ENCODE measurements at regions not wholly inside any gene's neighbourhood (a gene's known extent, or its start where the extent isn't known, plus 50 kb on each side); places are given as distances from the start of the nearest gene placed in this dataset.

DNA sequence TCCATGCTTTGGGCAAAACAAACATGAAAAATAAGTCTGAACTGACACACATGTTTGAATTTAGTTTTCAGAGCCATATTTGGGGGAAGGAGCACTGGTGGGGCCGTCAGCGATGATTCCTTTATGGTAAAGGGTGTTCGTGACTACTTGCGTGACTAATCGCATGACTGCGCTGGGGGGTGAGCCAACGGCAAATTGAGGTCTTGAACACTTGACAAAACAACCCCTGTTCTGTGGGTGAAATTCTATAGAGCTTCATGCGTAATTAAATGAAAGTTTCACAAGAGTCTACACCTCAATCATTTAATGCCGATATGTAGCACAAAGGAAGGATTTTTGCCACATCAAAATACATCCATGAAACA, 127.5 kb upstream of the CYP1B1 start:
- no peak for DNase-seq (ENCODE audit: low read depth in 3 of 3)

DNA sequence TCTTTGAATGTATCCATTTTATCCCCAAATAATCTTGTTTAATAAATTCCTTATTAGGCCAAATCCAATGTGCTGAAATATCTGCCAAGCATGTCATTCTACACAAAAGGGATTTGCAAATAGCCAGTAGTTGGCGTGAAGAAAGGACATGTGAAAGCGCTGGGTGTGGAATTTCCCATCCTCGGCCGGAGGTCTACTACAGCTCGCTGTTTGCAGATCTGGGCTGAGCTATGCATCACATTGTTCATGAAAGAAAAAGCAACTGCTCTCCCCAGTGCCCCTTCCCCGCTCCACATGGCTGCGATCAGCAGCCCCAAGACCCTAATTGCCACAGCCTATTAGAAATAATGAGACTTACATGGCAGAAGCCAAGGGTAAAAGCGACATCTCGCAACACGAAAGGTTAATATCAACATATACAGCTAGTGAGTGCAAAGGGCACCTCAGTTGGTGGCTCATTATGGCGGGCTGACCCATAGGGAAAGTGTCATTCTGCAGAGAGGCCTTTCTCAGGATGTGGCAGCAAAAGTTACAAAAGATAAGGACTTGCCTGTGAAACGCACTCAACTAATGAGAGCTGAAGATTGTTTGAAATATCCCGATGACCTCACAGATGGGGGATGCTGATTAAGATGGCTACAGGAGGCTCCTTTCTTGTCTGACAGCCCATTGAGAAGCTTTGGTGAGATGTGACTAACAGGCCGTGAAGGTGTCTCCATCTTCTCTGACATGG, 126.9 kb upstream of the CYP1B1 start:
- DNase-seq (ENCODE audit: low read depth in 3 of 3): no peak

DNA sequence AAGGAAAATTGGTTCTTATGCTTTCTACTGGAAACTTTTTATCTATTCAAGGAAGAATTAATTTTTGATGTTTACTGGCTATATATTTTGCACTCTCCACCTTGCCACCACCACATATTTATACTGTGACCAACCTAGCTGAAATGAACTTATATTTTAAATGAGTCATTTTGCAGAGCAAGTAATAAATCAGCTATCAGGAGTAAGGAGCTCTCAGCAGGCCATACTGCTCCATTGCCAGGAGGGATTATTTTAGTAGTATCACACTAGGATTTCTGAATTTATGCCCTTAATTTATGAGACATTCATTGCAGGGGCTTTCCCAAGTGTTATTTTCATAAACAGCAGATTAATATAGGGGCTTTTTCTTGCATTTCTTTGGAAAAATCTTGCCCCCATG, 125.8 kb upstream of the CYP1B1 start:
- DNase-seq (ENCODE audit: low read depth in 3 of 3): no peak

DNA sequence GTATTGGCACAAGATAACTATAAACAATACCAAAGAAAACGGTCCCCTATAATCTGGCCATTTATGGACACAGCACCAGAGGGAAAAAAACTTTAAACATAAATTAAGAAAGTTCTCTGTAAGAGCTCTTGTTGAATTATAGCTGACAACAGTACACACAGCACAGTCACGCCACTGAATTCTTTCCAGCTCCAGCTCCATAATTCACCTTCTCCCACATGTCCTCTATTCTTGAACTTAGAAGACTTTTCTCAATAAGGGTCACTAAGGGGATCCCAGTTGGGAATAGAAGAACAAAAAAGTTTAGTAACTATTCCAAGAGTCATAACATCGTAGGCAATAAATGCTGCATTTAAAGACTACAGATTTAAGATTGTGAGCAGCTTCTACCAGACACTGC, 124.6 kb upstream of the CYP1B1 start:
- DNase-seq (ENCODE audit: low read depth in 3 of 3): no peak

DNA sequence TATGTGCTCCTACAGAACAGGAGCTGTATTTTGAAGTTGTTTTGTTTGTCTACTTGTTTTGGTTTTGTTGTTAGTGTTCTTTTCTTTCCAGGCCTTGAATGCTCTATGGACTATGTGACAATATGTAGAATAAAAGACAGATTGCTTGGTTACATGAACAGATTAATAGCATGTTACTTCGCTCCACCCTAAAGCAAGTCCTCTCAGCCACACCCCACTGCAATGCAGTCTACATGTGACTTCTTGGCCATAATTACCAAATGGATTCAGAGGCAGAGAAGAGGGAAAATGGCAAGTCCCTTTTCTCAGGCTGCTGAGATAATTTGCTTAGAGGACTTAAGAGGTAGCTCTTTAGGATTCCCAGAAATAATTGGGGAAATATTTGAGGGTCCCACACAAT, 123.2 kb upstream of the CYP1B1 start:
- DNase-seq (ENCODE audit: low read depth in 3 of 3): no peak

DNA sequence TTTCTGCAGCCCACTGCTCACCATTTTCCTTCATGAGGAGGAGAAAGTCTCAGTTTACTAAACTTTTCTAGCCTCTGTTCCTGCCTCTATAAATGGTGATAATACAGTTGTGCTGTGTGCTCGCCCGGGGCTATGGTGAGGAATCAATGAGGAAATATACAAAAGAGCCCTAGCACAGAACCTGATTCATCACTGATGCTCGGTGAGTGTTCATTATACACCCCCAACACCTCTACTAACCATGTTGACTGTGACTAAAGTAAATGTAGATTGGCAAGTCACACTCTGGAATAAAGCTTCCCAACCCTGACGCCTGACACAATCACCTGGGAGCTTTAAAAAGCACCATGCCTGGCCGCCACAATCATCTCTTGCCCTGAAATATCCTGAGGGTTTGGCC, 118.8 kb upstream of the CYP1B1 start:
- no peak for DNase-seq (ENCODE audit: low read depth in 3 of 3)

DNA sequence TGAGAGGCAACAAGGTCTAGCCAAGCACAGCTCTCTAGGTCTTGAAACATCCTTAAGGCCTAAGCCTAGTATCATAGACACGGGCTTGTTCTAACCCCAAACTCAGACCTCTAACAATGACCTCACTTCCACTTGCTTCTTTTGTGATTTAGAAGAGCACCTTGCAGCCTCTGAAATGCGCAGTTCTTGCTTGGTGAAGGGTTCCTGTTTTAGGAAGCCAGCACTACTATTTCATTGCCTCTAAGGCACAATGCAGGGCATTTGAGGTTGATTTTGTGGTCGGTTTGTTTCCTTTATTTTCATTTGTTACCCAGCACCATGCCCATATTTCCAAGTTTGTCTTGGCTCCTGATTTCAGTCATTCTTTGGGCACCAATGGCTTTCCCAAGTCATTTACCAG, 117.0 kb upstream of the CYP1B1 start:
- DNase-seq (ENCODE audit: low read depth in 3 of 3): no peak

DNA sequence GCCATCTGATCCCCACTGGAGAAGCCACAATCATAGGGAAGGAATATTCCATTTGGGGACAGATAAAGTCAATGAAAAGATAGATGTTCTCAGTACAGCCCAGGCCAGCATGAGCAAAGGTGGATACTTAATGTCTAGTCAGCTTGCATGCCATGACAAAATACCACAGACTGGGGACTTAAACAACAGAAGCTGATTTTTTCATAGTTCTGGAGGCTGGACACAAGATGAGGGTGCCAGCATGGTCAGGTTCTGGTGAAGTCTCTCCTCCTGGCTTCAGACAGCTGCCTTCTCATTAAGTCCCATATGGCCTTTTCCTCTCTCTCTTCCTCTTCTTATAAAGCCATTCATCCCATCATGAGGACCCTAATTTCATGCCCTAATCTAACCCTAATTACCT, 116.1 kb upstream of the CYP1B1 start:
- DNase-seq (ENCODE audit: low read depth in 3 of 3): no peak

DNA sequence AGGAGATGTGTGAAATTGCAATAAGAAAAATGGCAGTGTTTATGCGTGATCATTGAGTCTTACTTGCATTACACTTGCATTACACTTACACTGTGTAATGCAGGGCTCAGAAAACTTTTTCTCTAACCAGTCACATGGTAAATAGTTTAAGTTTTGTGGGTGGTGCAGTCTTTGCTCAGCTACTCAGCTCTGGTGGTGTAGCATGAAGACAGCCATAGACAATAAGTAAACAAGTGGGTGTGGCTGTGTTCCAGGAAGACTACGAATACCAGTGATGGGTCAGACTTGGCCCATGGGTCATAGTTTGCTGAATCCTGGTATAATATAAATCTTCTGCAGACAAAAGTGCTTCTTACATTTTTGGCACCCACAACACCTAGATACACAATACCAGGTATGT, 115.6 kb upstream of the CYP1B1 start:
- DNase-seq (ENCODE audit: low read depth in 3 of 3): no peak

DNA sequence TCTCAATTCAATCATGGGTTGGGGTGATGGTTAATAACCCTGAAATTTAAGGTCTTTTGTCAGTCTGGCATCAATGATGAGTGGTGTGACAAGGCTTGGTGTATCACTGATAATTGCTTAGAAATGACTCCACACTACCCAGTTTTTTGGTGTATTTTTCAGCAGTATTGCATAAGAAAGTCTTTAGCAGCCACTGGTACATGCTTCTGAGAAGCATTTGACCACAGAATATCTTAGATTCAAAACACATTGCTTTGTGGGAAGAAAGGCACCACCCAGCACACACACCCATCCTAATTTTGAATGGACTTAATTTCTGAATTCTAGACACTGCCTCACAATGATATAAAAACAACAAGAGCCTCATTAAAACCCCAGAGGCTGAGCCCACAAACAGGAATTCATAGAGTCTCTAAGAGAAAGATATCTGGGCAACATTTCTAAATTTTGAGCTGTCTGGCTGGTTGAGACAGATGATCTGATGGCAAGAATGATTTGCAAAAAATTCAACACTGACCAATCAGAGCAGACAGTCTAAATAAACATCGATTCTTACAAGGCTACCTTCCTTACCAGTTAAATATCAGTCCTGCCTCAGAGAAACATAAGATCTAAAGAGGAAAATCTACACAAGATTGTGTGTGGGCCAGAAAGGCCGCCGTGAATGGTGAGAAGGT, 114.7 kb upstream of the CYP1B1 start:
- DNase-seq (ENCODE audit: low read depth in 3 of 3): no peak

DNA sequence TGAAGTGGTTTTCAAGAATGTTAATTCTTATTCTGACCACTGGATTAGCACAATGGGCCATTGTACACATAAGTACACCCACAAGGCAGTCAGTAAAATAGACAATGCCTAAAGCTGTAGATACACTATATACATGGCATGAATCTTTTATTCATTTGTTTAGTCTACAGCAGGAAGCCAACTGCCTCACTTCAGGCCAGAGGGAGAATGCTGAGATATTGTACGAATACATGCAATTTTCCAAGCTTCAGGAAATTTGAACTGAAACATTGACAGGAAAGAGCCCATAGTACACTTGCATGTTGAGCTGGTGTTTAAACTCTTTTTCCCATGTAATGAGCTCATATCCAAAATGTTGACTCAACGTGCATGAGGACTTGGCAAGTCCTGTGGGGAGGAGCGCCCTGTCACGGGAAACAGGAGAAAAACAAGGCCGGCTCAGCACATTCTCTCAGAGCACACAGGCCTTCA, 111.6 kb upstream of the CYP1B1 start:
- no peak for DNase-seq (ENCODE audit: low read depth in 3 of 3)

DNA sequence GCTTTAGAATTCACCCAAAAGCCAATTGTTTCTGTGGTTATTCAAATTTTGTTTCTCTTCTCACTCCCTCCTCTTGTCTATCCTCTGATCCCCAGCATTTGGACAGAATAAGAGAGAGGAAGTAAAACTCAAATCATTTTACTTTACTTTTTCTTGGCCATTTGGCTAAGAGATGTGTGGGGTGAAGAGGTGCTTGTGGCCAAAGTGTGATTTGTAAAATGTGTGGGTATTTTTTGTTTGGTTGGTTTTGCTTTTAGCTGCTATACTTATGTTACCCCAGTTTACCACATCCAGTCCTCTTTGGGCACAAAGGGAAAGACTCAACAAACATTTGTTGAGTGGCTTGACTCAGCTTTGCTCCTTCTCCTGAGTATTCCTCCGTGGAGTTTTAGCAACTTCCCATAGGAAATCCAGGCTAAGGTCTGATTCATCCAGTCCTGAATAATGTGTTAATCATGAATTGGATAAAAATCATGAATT, 109.1 kb upstream of the CYP1B1 start:
- no peak for DNase-seq (ENCODE audit: low read depth in 3 of 3)

DNA sequence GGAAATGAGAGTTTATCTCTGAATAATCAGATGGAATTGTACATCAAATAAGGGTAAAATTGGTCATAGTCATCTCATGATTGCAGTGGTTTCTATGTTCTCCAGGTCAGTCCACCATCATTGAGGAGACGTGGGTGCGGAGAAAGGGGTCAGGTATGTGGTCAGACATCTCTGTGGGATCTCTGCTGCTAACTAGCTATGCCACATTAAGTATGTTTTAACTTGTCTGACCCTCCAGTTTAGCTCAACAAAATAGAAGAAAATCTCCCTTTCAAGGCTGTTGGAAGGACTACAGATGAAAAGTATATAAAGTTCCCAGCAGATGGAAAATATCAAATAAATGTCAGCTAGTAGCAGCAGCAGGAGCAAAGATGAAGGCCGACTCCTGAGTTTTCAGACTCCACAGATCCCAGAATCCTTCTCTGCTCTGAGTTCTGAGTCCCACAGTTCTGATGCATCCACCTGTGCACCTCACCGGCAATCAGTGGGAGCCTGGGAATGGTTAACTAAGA, 106.6 kb upstream of the CYP1B1 start:
- DNase-seq (ENCODE audit: low read depth in 3 of 3): no peak

DNA sequence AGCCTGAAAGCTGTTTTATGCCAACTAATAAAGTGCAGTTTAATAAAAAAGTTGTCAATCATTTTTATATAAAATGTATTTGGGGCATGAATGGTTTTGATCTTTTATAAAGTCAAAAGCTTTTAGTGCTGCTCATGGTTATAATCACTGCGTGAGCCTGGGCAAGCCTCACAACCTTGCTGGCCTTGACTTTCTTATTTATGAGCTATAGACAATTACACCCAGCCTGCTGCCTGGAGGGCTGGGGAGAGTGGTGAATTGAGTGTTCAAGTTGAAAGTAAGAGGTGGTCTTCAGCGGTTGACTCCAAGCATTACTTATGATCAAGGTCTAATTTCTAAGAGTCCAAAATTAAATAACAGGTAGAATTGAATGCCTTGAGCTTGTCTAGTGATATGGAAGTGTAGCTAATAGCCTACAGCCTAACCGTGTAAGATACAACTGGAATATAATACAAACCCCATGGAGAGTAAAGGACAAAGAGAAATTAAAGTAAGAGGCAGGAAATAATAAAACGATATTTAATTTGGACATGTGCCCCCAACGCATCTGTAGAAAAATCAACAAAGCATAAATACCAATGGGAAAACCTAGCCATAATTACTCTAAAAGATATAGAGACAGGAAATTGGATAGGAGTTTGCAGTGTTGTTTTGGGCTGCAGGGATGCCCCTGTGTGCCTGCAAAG, 106.0 kb upstream of the CYP1B1 start:
- DNase-seq (ENCODE audit: low read depth in 3 of 3): no peak

DNA sequence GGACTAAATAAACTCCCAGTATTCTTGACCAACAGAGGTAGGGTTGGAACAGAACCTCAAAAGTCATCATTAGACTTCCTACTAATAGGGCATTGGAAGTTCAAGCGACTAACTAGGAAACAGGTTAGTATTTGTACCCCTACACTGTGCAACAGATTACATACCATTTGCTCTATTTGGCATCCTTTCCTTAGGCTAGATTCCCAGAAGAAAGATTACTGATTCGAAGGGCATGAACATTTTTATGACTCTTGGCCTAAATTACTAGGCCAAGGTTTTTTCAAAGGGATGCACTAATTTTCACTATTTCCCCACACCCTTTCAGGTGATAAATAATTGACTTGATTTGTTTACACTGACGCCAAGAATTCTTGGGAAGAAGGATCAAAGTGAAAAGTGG, 104.8 kb upstream of the CYP1B1 start:
- no peak for DNase-seq (ENCODE audit: low read depth in 3 of 3)

DNA sequence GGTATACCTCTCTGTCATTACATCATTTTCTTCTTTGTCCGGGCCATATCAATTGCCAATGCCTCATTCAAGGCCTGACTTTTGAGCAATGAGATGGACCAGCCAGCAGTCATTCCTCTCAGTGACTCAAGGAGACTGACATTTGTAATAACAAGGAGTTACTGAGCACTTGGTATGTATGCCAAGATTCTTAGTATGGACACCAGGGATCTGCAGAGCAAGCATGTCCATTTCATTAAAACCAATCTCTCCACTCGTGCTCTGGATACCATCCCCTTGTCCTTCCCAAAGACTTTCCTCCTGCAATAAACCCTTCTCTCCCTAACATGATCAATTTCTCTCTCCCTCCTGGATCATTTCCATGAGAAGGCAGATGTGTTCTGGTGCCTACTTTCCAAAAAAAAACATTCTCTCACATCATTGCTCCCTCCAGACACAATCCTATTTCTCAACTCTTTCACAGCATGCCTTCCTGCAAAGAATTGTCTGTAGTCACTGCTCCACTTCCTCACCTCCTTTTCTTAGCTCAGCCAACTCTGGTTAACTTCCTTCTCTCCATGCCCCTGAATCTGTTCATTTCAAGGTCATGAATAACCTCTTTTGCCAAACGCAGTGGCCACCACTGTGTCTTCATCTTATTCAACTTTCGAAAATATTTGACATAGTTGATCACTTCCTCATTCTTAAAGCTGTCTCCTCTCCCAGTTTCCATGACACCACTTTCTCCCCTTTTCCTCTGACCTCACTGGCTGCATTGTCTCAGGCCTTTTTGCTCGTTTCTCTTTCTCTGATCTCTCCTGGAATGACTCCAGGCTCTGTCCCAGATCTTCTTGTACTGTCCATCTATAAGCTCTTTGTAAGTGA, 102.8 kb upstream of the CYP1B1 start:
- no peak for DNase-seq (ENCODE audit: low read depth in 3 of 3)

DNA sequence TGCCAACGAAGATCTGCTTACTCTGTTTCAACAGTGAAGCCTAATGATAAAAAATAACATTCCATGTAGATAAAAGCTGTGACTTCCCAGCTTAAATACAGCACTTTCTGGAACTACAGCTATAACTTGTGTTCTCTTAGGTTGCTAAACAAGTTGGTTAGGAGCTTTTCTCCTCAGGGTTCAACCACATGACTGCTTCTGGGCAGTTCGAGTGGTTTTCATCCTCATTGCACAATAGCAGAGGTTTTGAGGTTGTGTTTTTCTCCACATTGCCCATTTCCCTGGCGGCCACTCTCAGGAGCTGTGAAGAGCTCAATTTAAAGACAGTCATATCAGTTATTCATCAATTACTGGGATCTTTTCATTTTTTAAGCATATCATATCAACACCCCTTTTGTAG, 102.2 kb upstream of the CYP1B1 start:
- no peak for DNase-seq (ENCODE audit: low read depth in 3 of 3)

DNA sequence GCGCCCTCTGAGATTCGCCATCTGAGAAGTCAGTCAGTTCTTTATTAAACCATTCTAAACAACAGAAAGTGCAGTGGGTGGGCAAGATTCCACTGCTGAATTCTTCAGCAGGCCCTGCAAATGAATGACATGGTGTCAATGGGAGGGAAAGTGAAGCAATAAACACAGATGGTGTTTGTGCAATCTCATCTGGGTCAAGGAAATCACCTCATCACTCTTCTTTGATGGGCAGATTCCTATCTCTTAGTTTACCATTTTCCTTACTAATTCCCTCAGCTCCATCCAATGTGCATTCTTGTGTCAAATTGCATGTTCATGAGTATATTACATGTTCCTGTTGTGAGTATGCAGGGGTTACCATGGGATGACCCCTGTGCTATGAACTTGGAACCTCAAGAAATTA, 100.7 kb upstream of the CYP1B1 start:
- DNase-seq (ENCODE audit: low read depth in 3 of 3): no peak

DNA sequence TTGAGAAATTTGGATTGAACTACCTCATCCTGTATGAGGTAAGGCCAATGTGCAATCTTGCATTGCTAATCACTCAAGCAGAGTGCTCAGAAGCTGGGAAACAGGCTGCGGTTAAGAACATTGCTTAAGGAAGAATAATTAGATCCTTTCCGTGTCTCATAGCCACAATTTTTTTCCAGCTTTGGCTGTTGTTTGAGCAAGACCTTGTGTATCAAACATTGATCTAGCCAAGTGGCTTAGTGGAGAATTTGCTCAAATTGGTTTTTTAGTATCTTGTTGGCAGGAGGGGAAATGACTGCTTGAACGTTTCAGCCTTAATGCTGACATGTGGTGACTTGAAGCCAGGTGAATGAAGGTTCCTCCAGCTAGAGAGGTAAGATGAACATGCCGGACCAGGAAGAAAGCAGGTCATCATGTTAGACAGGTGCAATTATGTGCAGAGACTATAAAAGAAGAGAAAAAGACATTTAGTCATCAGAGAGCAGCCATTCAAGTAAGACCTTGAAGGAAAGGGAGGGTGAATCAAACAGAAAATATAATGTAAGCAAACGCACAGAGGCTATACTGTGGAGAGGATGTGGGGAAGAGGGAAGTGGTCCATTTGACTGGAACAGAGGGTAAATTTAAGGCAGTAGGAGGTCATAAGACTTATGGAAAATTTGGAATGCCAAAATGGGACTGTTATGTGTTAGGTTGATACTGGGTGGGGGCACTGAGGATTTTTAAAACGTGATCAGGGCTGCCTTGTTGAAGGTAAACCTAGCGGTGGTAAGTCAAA, 98.9 kb upstream of the CYP1B1 start:
- DNase-seq (ENCODE audit: low read depth in 3 of 3): no peak

DNA sequence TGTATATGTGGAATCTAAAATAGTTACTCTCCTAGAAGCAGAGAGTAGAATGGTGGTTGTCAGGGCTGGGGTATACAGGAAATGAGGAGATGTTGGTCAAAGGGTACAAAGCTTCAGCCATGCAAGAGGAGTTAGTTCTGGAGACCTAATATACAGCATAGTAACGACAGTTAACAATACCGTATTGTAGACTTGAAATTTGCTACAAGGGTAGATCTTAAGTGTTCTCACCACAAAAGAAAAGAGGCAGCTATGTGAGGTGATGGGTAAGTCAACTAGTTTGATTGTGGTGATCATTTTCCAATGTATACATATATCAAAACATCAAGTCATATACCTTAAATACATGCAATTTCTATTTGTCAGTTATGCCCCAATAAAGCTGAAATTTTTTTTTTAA, 98.2 kb upstream of the CYP1B1 start:
- no peak for DNase-seq (ENCODE audit: low read depth in 3 of 3)

DNA sequence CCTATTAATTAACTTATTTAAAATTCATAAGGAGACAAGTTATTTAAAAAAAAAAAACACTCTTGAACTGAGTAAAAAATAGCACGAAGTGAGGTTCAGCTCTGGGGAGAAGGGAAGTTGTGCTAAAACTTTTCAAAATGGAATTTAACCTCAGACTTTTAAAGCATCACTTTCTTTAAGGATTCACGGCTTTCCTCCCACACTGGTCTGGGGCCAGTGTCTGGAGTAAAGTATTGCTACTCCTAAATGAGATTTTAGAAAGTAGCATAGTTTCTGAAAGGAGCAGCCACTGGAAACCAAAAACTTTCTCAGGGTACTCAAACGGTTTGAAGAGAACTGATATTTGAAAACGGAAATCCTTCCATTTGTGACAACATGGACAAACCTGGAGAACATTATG, 97.7 kb upstream of the CYP1B1 start:
- no peak for DNase-seq (ENCODE audit: low read depth in 3 of 3)
